GM21576 (cell line): ENCODE measurements at regions not wholly inside any gene's neighbourhood (a gene's known extent, or its start where the extent isn't known, plus 50 kb on each side); places are given as distances from the start of the nearest gene placed in this dataset.

ENCODE experiments used
- ATAC-seq: cut with Tn5 transposase; IDR thresholded peaks from one replicate; pipeline ENCODE4 v1.9.1; 2021; ENCODE audit warnings: mild to moderate bottlenecking, moderate library complexity; ENCODE audit not compliant: unreplicated experiment

DNA sequence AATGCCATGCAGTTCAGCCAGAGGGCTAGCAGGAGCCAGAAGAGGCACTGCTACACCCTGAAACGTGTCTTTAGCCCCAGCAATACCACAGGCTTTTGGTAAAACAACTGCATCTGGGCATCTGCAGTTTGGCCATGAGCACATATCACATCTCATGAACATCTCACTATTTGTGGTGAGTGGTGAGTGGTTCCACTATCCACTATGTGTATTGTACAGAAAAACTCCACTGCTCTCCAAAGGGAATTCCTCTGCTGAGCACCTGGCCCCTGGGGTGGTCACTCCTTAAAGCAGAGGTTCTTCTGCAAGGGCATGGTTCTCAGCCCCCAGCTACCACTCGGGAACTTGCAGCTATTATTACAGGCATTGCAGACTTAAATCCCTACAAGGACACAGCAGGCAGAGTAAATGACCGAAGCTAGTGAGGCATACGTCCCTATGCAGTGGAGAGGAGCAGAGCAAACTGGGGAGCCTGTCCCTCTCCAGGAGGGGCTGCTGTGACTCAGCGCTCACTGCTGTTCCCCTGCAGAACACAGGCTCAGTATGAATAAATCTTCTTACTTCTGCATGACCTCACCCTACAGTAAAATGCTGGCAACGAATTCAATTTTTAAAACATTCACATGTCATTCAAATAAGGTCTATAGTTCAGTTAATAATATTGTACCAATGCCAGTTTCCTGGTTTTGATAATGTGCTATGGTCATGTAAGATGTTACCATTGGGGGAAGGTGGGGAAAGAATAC is 332.4 kb upstream of the ZNF507 start:
- ATAC-seq: no peak

DNA sequence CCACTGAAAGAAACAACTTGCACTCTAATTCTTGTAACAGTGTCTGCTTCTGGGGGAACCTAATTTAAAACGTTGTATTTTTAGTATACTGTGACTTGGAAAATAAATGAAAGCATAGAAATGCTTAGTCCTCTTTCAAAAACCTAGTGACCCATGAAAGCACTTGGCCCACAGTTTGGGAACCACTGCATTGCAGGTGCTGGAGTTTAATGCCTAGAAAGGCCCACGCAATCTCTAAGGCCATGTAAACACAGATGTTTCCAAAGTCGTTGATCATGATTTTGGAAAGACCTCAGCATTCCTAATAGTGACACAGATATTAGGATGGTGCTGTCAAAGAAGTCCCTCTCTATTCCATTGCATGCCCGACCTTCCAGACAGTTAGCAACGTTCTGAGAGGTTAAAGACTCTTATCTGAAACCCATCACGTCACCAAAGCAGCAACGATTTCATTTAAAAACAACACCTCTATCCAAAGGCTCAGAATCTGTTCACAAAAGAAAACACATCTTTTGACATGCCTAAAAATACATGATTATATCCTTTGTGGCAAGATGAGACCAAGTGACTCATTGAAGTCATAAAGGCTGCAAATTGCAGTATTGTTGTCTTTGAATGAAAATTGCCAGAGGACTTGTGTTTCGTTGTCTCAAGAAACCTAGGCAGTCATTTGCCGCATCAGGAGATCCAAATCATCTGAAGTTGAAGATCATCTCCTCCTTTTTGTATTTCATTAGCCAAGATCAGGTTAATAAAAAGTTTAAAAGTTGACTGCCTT is 328.0 kb upstream of the ZNF507 start:
- no peak for ATAC-seq

- ATAC-seq: no peak
These were observed 327.4 kb upstream of the ZNF507 start for GRCh38 chr19:32018014-32018413.

DNA sequence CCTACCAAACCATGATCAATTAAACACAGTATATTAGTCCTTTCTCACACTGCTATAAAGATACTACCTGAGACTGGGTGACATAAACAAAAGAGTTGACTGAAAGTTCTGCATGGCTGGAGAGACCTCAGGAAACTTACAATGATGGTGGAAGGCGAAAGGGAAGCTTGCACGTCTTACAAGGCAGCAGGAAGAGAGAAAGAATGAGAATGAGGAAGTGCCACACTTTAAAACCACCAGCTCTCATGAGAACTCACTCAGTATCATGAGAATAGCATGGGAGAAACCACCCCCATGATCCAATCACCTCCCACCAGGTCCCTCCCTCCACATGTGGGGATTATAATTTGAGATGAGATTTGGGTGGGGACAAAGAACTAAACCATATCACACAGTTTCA is 324.9 kb upstream of the ZNF507 start:
- no peak for ATAC-seq

GRCh38 chr19:32022044-32022640 is 323.3 kb upstream of the ZNF507 start:
- no peak for ATAC-seq

- no peak for ATAC-seq
These were observed 322.5 kb upstream of the ZNF507 start for GRCh38 chr19:32022731-32023563.

DNA sequence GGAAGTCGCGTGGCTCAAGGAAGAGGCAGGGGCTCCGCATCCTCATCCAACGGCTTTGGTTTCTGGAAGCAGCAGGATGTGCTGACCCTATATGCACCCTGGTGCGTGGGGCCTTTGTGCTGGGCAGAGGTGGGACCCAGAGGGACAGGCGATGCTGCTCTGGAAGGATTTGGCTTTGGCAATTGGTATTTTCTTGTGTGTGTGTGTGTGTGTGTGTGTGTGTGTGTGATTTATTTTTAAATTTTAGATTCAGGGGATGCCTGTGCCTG is 321.9 kb upstream of the ZNF507 start:
- no peak for ATAC-seq

DNA sequence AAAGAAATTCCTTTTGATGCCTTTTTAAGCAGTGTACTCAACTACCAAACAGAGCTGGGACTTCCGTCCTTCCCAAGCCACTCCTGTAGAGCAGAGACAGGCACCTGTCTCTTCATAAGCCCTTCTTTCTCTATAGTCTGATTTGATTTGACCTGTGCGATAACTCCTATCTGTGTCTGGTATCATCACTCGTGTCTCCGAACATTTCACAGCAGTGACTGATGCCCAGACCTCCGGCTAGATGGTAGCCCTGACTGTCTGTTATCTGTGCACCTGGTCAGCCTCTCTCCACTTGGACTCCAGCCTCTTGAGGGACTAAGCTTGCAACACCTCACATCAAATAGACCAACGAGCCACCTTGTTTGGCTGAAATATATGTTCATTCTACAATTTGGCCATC is 316.2 kb upstream of the ZNF507 start:
- no peak for ATAC-seq

GRCh38 chr19:32032561-32032960 is 312.8 kb upstream of the ZNF507 start:
- no peak for ATAC-seq

GRCh38 chr19:32035626-32036025 is 309.8 kb upstream of the ZNF507 start:
- ATAC-seq: no peak

- no peak for ATAC-seq
These were observed 307.1 kb upstream of the ZNF507 start for GRCh38 chr19:32038021-32038920.

DNA sequence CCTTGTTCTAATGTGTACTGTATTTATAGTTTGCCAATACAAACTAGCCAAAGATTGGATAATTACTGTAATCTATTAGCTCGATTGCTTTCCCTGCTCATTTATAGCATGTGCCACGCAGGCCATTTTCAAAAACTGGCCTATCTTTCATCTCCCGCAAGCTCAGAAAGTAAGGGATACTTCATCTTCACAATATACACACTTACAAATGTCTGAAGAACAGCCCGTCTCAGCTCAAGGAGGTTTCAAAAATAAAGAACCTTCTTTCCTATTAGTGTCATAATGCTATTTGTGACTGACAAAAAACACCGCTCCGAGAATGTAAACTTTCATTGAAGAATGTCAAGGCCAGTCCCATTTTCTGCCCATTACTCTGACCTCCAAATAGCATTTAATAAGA is 306.4 kb upstream of the ZNF507 start:
- no peak for ATAC-seq

DNA sequence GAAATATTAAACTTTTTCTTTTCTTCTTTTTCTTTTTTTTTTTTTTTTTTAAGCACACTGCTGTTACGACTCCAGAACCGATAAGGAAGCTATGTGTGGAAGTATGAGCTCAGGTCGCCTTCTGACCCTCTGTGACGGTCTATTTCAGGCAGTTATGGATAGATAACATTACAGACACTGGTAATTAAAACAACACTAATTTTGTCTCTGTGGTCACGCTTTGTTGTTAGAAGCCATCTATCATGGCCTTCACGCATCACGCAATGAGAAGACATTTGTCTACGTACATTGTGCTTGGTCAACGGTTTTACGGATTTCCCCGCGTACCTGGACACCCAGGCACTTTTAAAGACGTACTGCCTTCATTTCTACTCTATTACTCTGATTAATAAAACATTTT is 306.0 kb upstream of the ZNF507 start:
- no peak for ATAC-seq

GRCh38 chr19:32040236-32040635 is 305.2 kb upstream of the ZNF507 start:
- no peak for ATAC-seq

- ATAC-seq: no peak
These were observed 303.6 kb upstream of the ZNF507 start for GRCh38 chr19:32041681-32042292.

DNA sequence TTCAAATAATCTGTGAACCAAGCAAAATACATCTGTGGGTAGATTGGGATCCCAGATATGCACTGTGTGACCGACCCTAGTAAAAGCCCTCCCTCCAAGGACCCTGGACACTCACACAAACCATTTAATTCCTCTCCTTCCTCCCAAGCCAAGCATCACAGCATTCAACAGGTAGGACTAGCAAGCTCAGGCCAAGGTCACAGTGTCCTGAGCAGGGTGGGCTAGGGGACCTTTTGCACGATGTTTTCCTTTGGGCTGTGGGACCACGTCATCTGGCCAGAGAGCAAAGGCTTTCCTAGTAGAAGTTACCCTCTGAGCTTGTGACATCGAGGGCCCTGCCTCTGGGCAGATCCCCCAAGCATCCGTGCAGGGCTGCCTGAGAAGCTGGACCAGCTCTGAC is 297.6 kb upstream of the ZNF507 start:
- no peak for ATAC-seq

GRCh38 chr19:32053376-32053775 is 292.0 kb upstream of the ZNF507 start:
- ATAC-seq: no peak

DNA sequence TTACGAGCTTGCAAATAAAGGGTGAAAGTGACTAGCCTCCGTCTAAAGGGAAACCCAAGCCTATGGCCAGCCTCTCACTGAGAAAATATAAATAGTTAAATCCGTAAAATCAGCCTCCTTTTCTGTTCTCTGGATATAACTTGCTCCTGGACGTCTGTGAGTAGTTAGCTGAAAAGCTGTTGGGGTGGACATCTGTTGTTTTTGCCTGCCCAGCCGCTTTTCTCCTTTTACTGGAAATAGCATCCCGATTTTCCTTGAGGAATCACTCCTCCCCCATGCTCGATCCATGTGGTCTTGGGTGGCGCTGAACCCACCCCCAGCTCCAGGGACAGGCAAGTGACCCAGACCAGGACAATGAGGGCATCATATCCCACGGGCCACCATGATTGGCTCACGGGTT is 291.5 kb upstream of the ZNF507 start:
- ATAC-seq: no peak

DNA sequence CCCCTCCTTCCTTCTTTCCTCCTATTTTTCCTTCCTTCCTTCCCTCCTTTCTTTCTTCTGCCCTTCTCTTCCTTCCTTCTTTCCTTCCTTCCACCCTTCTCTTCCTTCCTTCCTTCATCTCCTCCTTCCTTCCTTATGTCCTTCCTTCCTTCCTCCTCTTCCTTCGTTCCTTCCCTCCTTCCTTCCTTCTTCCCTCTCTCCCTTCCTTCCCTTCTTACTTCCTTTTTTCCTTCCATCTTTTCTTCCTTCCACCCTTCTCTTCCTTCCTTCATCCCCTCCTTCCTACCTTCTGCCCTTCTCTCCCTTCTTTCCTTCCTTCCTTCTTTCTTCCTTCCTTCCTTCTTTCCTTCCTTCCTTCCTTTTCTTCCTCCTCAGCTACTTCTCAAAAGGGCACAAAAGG is 287.3 kb upstream of the ZNF507 start:
- ATAC-seq: no peak

DNA sequence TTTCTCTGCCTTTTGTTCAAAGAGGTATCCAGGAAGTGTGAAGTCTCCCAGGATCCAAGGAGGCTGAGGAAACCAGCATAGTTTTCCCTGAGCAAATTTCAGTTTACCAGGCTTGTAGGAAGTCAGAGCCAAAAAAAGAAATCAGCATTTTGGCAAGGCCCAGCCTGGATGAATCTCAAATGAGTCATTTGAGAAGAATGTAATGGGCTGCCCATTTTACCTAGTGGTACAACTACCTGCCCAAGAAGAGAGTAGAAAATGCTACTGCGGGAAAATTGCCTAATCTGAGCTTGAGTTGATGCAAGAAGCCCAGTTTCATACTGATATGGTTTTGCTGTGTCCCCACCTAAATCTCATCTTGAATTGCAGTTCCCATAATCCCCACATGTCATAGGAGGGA is 284.1 kb upstream of the ZNF507 start:
- no peak for ATAC-seq
